Epidermal melanocyte (primary cell): ENCODE measurements at regions not wholly inside any gene's neighbourhood (a gene's known extent, or its start where the extent isn't known, plus 50 kb on each side); places are given as distances from the start of the nearest gene placed in this dataset.

Source experiments
- DNase-seq: peaks from one replicate; pipeline ENCODE4 v3.0.0; 2011; ENCODE audit warnings: low spot score; ENCODE audit not compliant: insufficient read length

GRCh38 chr6:129778793-129779192, 68.8 kb upstream of the ARHGAP18 start:
- no peak for DNase-seq

GRCh38 chr6:129777371-129777770, 67.4 kb upstream of the ARHGAP18 start:
- DNase-seq, result no peak

DNA sequence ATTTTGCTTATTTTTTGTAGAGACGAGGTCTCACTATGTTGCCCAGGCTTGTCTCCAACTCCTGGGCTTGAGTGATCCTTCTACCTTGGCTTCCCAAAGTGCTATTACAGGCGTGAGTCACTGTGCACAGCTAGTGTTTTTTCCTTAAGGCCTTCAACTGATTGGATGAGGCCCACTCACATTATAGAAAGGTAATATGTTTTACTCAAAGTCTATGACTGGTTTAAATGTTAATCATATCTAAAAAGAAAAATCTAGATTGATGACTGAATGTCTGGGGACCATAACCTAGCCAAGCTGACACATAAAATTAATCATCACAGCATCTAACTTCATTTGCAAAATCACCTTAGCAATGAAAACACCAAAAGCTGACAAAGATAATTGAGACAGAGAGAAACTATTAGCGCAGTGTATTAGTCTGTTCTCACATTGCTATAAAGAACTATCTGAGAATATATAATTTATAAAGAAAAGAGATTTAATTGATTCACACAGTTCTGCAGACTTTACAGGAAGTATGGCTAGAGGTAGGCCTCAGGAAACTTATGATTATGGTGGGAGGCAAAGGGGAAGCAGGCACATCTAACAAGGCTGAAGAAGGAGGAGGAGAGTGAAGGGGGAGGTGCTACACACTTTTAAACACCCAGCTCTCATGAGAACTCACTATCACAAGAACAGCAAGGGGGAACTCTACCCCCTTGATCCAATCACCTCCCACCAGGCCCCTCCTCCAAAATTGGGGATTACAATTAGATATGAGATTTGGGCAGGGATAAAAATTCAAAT, 66.8 kb upstream of the ARHGAP18 start:
- DNase-seq, result no peak

DNA sequence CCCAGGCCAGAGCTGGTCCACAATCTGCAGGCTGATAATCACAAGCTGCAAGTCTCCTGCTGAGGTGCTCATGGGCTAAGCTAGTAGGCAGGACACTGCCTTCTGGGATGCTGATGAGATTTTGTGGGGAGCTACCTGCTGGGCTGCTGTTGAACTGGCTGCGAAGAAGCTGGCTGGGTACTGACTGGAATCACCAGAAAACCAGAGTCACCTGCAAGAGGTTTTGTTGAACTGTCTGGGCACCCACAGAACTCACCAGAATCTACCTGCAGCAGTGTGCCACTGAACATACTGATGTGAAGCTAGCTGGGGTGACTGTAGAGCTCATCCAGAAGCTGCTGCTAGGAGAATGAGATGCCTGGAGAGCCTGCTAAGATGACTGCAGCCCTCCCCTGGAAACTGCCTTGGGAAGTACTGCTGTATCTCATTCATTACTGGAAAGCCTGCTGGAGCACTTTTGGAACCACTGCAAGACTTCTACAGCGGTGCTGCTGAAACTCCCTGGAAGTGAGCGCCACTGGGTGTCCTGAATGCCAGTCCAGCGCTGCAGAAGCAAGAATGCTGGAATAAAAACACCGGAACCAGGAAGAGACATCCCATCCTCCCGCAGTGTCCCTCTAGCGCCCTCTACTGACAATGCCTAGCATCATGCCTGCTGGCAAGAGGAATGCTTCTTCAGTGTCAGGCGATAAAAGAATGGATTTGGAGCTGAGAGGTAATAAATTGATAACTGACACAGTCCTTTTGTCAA, 64.9 kb upstream of the ARHGAP18 start:
- DNase-seq, result peak; percentile 38

GRCh38 chr6:129773304-129773703, 63.3 kb upstream of the ARHGAP18 start:
- no peak for DNase-seq

- no peak for DNase-seq
Measured at GRCh38 chr6:129771678-129772077, 61.7 kb upstream of the ARHGAP18 start.

GRCh38 chr6:129767776-129768485, 58.0 kb upstream of the ARHGAP18 start:
- no peak for DNase-seq

GRCh38 chr6:129766959-129767728, 57.2 kb upstream of the ARHGAP18 start:
- peak; percentile 24 for DNase-seq

GRCh38 chr6:129764761-129765407, 54.9 kb upstream of the ARHGAP18 start:
- no peak for DNase-seq

DNA sequence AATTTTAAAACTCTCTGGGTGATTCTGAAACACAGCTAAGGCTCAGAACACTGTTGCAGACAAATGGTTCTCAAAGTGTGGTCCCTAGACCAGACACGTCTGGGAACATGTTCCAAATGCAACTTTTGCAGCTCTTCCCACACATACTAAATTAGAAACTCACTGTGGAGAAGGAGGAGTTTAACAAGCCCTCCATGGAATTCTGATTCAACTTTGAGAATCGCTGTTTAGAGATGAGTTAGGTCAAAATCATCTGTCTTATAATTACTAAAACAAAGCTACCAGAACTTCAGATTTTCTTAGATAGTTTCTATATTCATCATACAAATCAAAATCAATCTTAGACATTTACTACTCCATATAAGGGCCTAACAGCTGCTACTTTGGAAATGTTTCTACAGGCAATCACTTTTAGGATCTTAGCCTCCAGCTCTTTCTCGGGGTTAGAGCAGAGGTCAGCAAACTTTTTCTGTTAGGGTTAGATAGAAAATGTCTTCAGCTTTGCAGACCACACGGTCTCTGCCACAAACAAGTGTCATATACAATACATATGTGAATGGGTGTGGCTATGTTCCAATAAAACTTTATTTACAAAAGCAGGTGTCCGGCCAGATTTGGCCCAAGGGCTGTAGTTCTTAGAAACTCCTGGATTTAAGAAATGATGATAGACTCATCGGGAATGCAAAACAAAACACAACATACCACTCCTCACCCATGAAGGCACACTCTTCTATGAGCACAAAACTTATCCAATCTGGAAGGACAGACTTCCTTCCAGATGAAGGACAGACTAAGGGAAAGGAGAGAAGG, 50.0 kb upstream of the ARHGAP18 start:
- no peak for DNase-seq
